ENCODE measurements at regions not wholly inside any gene's neighbourhood (a gene's known extent, or its start where the extent isn't known, plus 50 kb on each side); places are given as distances from the start of the nearest gene placed in this dataset.

DNA sequence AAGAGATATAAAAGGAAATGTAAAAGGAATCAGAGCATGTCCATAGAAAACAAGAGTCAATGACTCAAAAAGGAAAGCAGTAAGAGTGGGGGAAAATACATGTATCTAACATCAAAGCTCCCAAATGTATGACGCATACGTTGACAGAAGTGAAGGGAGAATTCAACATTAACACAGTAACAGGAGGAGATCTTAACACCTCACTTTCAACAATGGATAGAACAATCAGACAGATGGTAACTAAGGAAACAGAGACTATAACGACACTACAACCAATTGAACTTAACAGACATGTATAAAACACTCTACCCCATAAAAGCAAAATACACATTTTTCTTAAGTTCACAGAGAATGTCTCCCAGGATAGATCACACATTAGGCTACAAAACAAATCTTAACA, 774.8 kb upstream of the ARGLU1 start:
- TF ChIP-seq, protein P1, sequence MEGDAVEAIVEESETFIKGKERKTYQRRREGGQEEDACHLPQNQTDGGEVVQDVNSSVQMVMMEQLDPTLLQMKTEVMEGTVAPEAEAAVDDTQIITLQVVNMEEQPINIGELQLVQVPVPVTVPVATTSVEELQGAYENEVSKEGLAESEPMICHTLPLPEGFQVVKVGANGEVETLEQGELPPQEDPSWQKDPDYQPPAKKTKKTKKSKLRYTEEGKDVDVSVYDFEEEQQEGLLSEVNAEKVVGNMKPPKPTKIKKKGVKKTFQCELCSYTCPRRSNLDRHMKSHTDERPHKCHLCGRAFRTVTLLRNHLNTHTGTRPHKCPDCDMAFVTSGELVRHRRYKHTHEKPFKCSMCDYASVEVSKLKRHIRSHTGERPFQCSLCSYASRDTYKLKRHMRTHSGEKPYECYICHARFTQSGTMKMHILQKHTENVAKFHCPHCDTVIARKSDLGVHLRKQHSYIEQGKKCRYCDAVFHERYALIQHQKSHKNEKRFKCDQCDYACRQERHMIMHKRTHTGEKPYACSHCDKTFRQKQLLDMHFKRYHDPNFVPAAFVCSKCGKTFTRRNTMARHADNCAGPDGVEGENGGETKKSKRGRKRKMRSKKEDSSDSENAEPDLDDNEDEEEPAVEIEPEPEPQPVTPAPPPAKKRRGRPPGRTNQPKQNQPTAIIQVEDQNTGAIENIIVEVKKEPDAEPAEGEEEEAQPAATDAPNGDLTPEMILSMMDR (IDR thresholded peaks at IDR 0.05): no peak
- TF ChIP-seq POLR2A (IDR thresholded peaks at IDR 0.05): no peak
